ENCODE measurements at regions not wholly inside any gene's neighbourhood (a gene's known extent, or its start where the extent isn't known, plus 50 kb on each side); places are given as distances from the start of the nearest gene placed in this dataset.

DNA sequence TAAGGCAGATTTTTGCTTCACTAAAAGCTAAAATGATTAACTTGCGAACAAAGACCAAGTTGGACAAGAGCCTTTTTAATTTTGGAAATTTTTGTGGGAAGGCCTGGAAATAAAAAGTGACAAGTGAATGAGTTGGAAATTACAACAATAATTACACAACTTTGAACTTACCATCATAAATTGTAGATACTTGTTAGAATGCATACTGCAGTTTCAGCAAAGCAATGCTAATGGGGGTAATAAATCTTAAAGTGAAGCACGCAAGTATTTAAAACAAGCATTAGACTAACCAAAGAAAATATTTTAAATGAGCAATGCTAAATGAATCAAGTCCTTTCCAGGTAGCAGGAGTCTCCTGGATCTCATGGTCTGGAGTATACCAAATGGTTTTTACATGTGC lies 83.2 kb upstream of the EYA4 start:
- Histone ChIP-seq H4K8ac (ENCODE audit: extremely low read depth, insufficient read depth, low read length) (no peak overlapping the region), H3K36me3 (ENCODE audit: control insufficient read depth in 2 of 4, insufficient read depth in 4 of 4, low read length in 3 of 4) (no peaks in the 10 kb centered on the region), H3K14ac (ENCODE audit: insufficient read length) (no peak overlapping the region), H2BK5ac (ENCODE audit: low read depth, low read length) (no peak overlapping the region), H2AK5ac (ENCODE audit: low read depth, low read length) (no peak overlapping the region), H3K27me3 (replicated peaks in 1 of 4; ENCODE audit: control insufficient read depth in 3 of 4, extremely low read depth in 1 of 4, insufficient read depth in 3 of 4, low read length in 3 of 4) (peaks cover 0 to 1% (median 0%) of the 10 kb centered on the region in 4 experiments; a peak in 1 of 7 replicates), H2BK12ac (ENCODE audit: low read depth, low read length) (no peak overlapping the region), H3K23ac (ENCODE audit: insufficient read length) (no peak overlapping the region), H4K20me1 (replicated peaks in 1 of 2; ENCODE audit: control insufficient read depth in 1 of 2, insufficient read depth in 2 of 2, low read length in 2 of 2) (no peaks in the 10 kb centered on the region), H3K18ac (ENCODE audit: extremely low read depth, low read length) (no peak overlapping the region), H3K79me1 (ENCODE audit: low read depth, low read length) (no peaks in the 10 kb centered on the region), H3K79me2 (ENCODE audit: control insufficient read depth in 1 of 2, insufficient read depth in 2 of 2, low read length in 2 of 2) (no peaks in the 10 kb centered on the region), H3K9me3 (ENCODE audit: insufficient read depth in 2 of 2, low read depth in 1 of 2, low read length in 1 of 2) (no peaks in the 10 kb centered on the region), H3K4me1 (replicated peaks in 1 of 4; ENCODE audit: control insufficient read depth in 3 of 4, insufficient read depth in 4 of 4, low read length in 3 of 4) (no peaks in the 10 kb centered on the region), H2BK15ac (ENCODE audit: low read length) (no peak overlapping the region), H3K27ac (ENCODE audit: low read depth, low read length) (no peak overlapping the region), H3K23me2 (ENCODE audit: low read depth, low read length) (no peaks in the 10 kb centered on the region), H3K9ac (replicated peaks in 1 of 4; ENCODE audit: extremely low read depth in 1 of 4, low read depth in 3 of 4, low read length in 3 of 4) (no peak overlapping the region), H2BK120ac (replicated peaks; ENCODE audit: low read depth, low read length) (no peak overlapping the region), H2BK20ac (ENCODE audit: low read length) (no peak overlapping the region), H3K4me2 (ENCODE audit: insufficient read depth in 1 of 2, low read depth in 2 of 2, low read length in 2 of 2) (no peak overlapping the region), H2AFZ (ENCODE audit: low read length) (no peak overlapping the region), H4K5ac (ENCODE audit: insufficient read length, low read depth, low read length) (no peak overlapping the region), H3K4me3 (ENCODE audit: extremely low read depth in 1 of 4, insufficient read depth in 2 of 4, low read depth in 3 of 4, low read length in 4 of 4) (no peak overlapping the region), H3K4ac (replicated peaks; ENCODE audit: insufficient read length, low read depth, low read length) (no peak overlapping the region), H3K56ac (replicated peaks; ENCODE audit: insufficient read length, low read depth, low read length) (no peak overlapping the region), H4K91ac (replicated peaks; ENCODE audit: insufficient read length, low read length) (no peak overlapping the region)
- no peak for TF ChIP-seq BACH1 (IDR thresholded peaks at IDR 0.05; ENCODE audit: low read length)
- no peak for TF ChIP-seq SIX5 (IDR thresholded peaks at IDR 0.05; ENCODE audit: low read depth, low read length)
- TF ChIP-seq SAP30 (IDR thresholded peaks at IDR 0.05; ENCODE audit: insufficient read depth, insufficient replicate concordance, low read length) = no peak
- TF ChIP-seq TBP (IDR thresholded peaks at IDR 0.05; ENCODE audit: low read depth, low read length) = no peak
- no peak for TF ChIP-seq CREB1 (IDR thresholded peaks at IDR 0.05)
- no peak for TF ChIP-seq JUND (IDR thresholded peaks at IDR 0.05; ENCODE audit: low read length)
- no peak for TF ChIP-seq POU5F1 (IDR thresholded peaks at IDR 0.05; ENCODE audit: low read depth, low read length)
- TF ChIP-seq, protein P1, sequence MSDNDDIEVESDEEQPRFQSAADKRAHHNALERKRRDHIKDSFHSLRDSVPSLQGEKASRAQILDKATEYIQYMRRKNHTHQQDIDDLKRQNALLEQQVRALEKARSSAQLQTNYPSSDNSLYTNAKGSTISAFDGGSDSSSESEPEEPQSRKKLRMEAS (IDR thresholded peaks at IDR 0.05) = no peak
- TF ChIP-seq CBX8 (IDR thresholded peaks at IDR 0.05; ENCODE audit: borderline replicate concordance, low read depth, low read length) = no peak
- TF ChIP-seq POLR2AphosphoS5 (IDR thresholded peaks at IDR 0.05; ENCODE audit: low read depth, low read length) = no peak
- TF ChIP-seq TAF1 (IDR thresholded peaks at IDR 0.05; ENCODE audit: low read depth, low read length) = no peak
- TF ChIP-seq GTF2F1 (IDR thresholded peaks at IDR 0.05; ENCODE audit: borderline replicate concordance, low read depth, low read length) = no peak
- TF ChIP-seq SRF (IDR thresholded peaks at IDR 0.05; ENCODE audit: low read depth, low read length) = no peak
- TF ChIP-seq SUZ12 (IDR thresholded peaks at IDR 0.05; ENCODE audit: low read length) = no peak
- no peak for TF ChIP-seq EZH2 (IDR thresholded peaks at IDR 0.05; ENCODE audit: low read depth, low read length, severe bottlenecking)
- no peak for TF ChIP-seq ASH2L (IDR thresholded peaks at IDR 0.05; ENCODE audit: low read length)
- TF ChIP-seq RBBP5 (IDR thresholded peaks at IDR 0.05; ENCODE audit: borderline replicate concordance, low read depth, low read length) = no peak
- FAIRE-seq (no peak), DNase-seq (ENCODE audit: low read depth in 1 of 2, low spot score in 2 of 2) (no peak)
- ChIA-PET CTCF (ENCODE audit: partially characterized antibody) (interaction anchor here (0.6 to 0.8 kb wide), 2 partner anchors 27 to 130 kb away, joined by 3 read pairs; no protein-coding TSS in a partner anchor), POLR2A (ENCODE audit: partially characterized antibody) (no interaction called here)
- WGBS, 2 experiments (ENCODE audit: extremely low coverage in 1 of 2, insufficient coverage in 1 of 2, insufficient read length in 1 of 2, insufficient replicate concordance in 2 of 2, low coverage in 1 of 2, low lambda C conversion rate in 2 of 2, missing lambda C conversion rate in 1 of 2) = 100% methylated on average over 2 of the region's 2 CpGs; no CpG with 5 or more reads in 1 of the 2 experiments

Measured in H1 (cell line).